K562 (cell line): ENCODE measurements at regions not wholly inside any gene's neighbourhood (a gene's known extent, or its start where the extent isn't known, plus 50 kb on each side); places are given as distances from the start of the nearest gene placed in this dataset.

ENCODE experiments used
- ATAC-seq: fragments of 200-7000 bp; cut with Tn5 transposase; 3 replicates; pipeline ENCODE4 v1.9.1; 2020; ENCODE audit warnings: moderate library complexity
- BruUV-seq: library from RNA; stranded (reverse); fragments of 400-500 nt; replicated peaks from 2 replicates; lab custom pipeline; 2021; lab: Mats Ljungman, UMichigan
- CTCF ChIA-PET: fragments of 300-600 bp; formaldehyde crosslinking; extraction: SDS; loops from one replicate; lab custom pipeline; 2021; ENCODE audit warnings: low intra/inter-chr PET ratio; lab: Yijun Ruan, JAX
- POLR2A ChIA-PET: fragments of 300-600, 350-650 bp; sonication (Branson Sonifier 250); formaldehyde crosslinking; extraction: SDS; loops from one replicate; lab custom pipeline; 2021; ENCODE audit warnings: antibody characterized with exemption, inconsistent platforms; lab: Yijun Ruan, JAX
- DNase-seq, 4 experiments: peaks; one replicate each; pipeline versions ENCODE4 v3.0.0 to v3.0.0-alpha.2; 2011 to 2018; ENCODE audit warnings: low spot score in 3 of 4, mixed read lengths in 3 of 4; ENCODE audit errors: extremely low read depth in 1 of 4
- FAIRE-seq: peaks from 2 replicates; lab custom pipeline; 2011; peaks lifted over from hg19 to GRCh38; lab: Jason Lieb, UNC
- H2AFZ ChIP-seq: 2 replicates; pipeline ENCODE4 v1.6.0; 2011; ENCODE audit warnings: low read depth, low read length, control low read depth, inconsistent platforms
- H3K27ac ChIP-seq: fragments of 200-600 bp; 3 replicates; pipeline ENCODE4 v1.8.0; 2011; ENCODE audit warnings: low read depth, mild to moderate bottlenecking, control low read depth, inconsistent platforms, low read length, moderate library complexity, mixed read lengths; ENCODE audit errors: extremely low read depth
- H3K27me3 ChIP-seq, 2 experiments: fragments of 300-600 bp in 1 of 2; 2 replicates in 1 of 2; 3 replicates in 1 of 2; pipeline versions ENCODE4 v1.6.0 to v1.8.0; 2011; ENCODE audit warnings: inconsistent platforms in 2 of 2, low read length in 2 of 2, mild to moderate bottlenecking in 1 of 2, mixed read lengths in 1 of 2, moderate library complexity in 1 of 2; ENCODE audit not compliant: control insufficient read depth in 2 of 2, insufficient read depth in 2 of 2
- H3K36me3 ChIP-seq: fragments of 300-600 bp; 3 replicates; pipeline ENCODE4 v1.8.0; 2011; ENCODE audit warnings: mild to moderate bottlenecking, low read length, inconsistent platforms; ENCODE audit not compliant: control insufficient read depth, insufficient read depth
- H3K4me1 ChIP-seq, 2 experiments: fragments of 200-600 bp in 1 of 2; replicated peaks in 1 of 2; 2 replicates in 1 of 2; 3 replicates in 1 of 2; pipeline versions ENCODE4 v1.5.1 to v1.8.0; 2011; ENCODE audit warnings: inconsistent platforms in 2 of 2, low read length in 2 of 2, mild to moderate bottlenecking in 1 of 2, mixed read lengths in 1 of 2, moderate library complexity in 1 of 2; ENCODE audit not compliant: control insufficient read depth in 2 of 2, insufficient read depth in 2 of 2
- H3K4me2 ChIP-seq: 2 replicates; pipeline ENCODE4 v1.6.1; 2011; ENCODE audit warnings: low read length, control low read depth, inconsistent platforms, mixed read lengths; ENCODE audit not compliant: insufficient read depth
- H3K4me3 ChIP-seq: fragments of 200-600 bp; sonication (generic), shearing (Covaris generic); 2 replicates; pipeline ENCODE4 v1.5.1; 2016; ENCODE audit warnings: control low read depth, inconsistent platforms
- H3K79me2 ChIP-seq: fragments of 200-600 bp; 3 replicates; pipeline ENCODE4 v1.8.0; 2011; ENCODE audit warnings: low read length, inconsistent platforms; ENCODE audit not compliant: control insufficient read depth, insufficient read depth
- H3K9ac ChIP-seq, 2 experiments: 2 replicates each; pipeline versions ENCODE4 v1.6.0 to v1.6.1; 2011; ENCODE audit warnings: low read depth in 2 of 2, low read length in 2 of 2, control low read depth in 1 of 2, inconsistent platforms in 1 of 2, mild to moderate bottlenecking in 1 of 2, mixed read lengths in 1 of 2; ENCODE audit not compliant: insufficient read depth in 1 of 2
- H3K9me1 ChIP-seq: one replicate; pipeline ENCODE4 v1.6.0; 2011; ENCODE audit warnings: inconsistent platforms, mild to moderate bottlenecking, low read length, moderate library complexity; ENCODE audit not compliant: control insufficient read depth, insufficient read depth
- H3K9me3 ChIP-seq: replicated peaks from 2 replicates; pipeline ENCODE4 v1.5.1; 2011; ENCODE audit warnings: low read depth, low read length, inconsistent platforms; ENCODE audit not compliant: control insufficient read depth, insufficient read depth
- H4K20me1 ChIP-seq: replicated peaks from 2 replicates; pipeline ENCODE4 v1.6.1; 2011; ENCODE audit warnings: low read length, inconsistent platforms, mixed read lengths; ENCODE audit not compliant: control insufficient read depth, insufficient read depth
- E2F5 ChIP-seq: sonication (generic); formaldehyde crosslinking; IDR thresholded peaks from 2 replicates; pipeline ENCODE4 v1.8.0; 2022; ENCODE audit warnings: mild to moderate bottlenecking, missing genetic modification reagents
- FOXA3 ChIP-seq, 2 experiments: fragments of 450-650 bp in 1 of 2; sonication (generic) in 1 of 2; formaldehyde crosslinking; IDR thresholded peaks in 1 of 2; conservative IDR thresholded peaks in 1 of 2; 2 replicates each; pipeline versions ENCODE4 v1.4.0 to v1.8.0; 2020 to 2022; ENCODE audit warnings: mild to moderate bottlenecking in 2 of 2, missing genetic modification reagents in 1 of 2
- FOXP4 ChIP-seq: sonication (generic); formaldehyde crosslinking; IDR thresholded peaks from 2 replicates; pipeline ENCODE4 v1.8.0; 2022; ENCODE audit warnings: mild to moderate bottlenecking, missing genetic modification reagents, borderline replicate concordance
- MAZ ChIP-seq, 2 experiments: fragments of 450-650 bp in 1 of 2; sonication (generic) in 1 of 2; formaldehyde crosslinking; IDR thresholded peaks in 1 of 2; conservative IDR thresholded peaks in 1 of 2; 2 replicates each; pipeline versions ENCODE4 v1.4.0 to v1.5.0; 2020; ENCODE audit warnings: mild to moderate bottlenecking in 1 of 2, missing genetic modification reagents in 1 of 2
- PML ChIP-seq: IDR thresholded peaks from 2 replicates; pipeline ENCODE4 v1.6.1; 2012; ENCODE audit warnings: low read length, inconsistent platforms
- POLR2AphosphoS5 ChIP-seq: IDR thresholded peaks from 2 replicates; pipeline ENCODE4 v1.6.1; 2011; ENCODE audit warnings: mild to moderate bottlenecking, low read depth, low read length, moderate library complexity; ENCODE audit not compliant: control insufficient read depth, insufficient read depth
- RB1 ChIP-seq: fragments of 450-650 bp; IDR thresholded peaks from 2 replicates; pipeline ENCODE4 v1.6.1; 2017; ENCODE audit warnings: low read depth, mild to moderate bottlenecking
- SRF ChIP-seq, 2 experiments: fragments of 250-450, 450-650 bp in 1 of 2; sonication (Bioruptor Pico) in 1 of 2; sonication (generic) in 1 of 2; formaldehyde crosslinking; IDR thresholded peaks; 2 replicates each; pipeline versions ENCODE4 v1.5.0 to v1.5.1; 2020 to 2022; ENCODE audit warnings: mild to moderate bottlenecking in 1 of 2, missing genetic modification reagents in 1 of 2
- TAF15 ChIP-seq: fragments of 200-400 bp; formaldehyde crosslinking; IDR thresholded peaks from 2 replicates; pipeline ENCODE4 v1.6.1; 2017; ENCODE audit warnings: mild to moderate bottlenecking, low read depth, low read length, moderate library complexity
- ZBTB9 ChIP-seq: fragments of 450-650 bp; formaldehyde crosslinking; IDR thresholded peaks from 2 replicates; pipeline ENCODE4 v1.4.0; 2020; ENCODE audit warnings: mild to moderate bottlenecking, moderate library complexity
- ZNF77 ChIP-seq: fragments of 250-450 bp; sonication (Bioruptor Pico); IDR thresholded peaks from 2 replicates; pipeline ENCODE4 v1.5.0; 2020
- WGBS: fragments of 100-300 bp; shearing (Covaris generic); methylation state at CpG from one replicate; pipeline ENCODE4 v1.1.6; 2016; ENCODE audit warnings: low coverage, mixed read lengths; ENCODE audit not compliant: insufficient coverage; ENCODE audit errors: missing lambda C conversion rate; 5-methylcytosine and 5-hydroxymethylcytosine counted together
- in situ Hi-C: fragments of 300-500 bp; cut with MboI; formaldehyde crosslinking; loops from 4 replicates; pipeline ENCODE4 v1.15.0; 2018; ENCODE audit warnings: inconsistent platforms, mixed read lengths
- intact Hi-C: fragments of 100-400 bp; cut with micrococcal nuclease; formaldehyde crosslinking; loops from 2 replicates; pipeline ENCODE4 v1.14.2; 2022
- TF ChIP-seq, protein P1 (sequence below): fragments of 250-450 bp; sonication (Bioruptor Pico); IDR thresholded peaks from 2 replicates; pipeline ENCODE4 v1.5.0; 2021
- TF ChIP-seq, protein P2 (sequence below): fragments of 250-450 bp; sonication (Bioruptor Pico); IDR thresholded peaks from 2 replicates; pipeline ENCODE4 v1.5.0; 2021; ENCODE audit warnings: mild to moderate bottlenecking, moderate library complexity

DNA sequence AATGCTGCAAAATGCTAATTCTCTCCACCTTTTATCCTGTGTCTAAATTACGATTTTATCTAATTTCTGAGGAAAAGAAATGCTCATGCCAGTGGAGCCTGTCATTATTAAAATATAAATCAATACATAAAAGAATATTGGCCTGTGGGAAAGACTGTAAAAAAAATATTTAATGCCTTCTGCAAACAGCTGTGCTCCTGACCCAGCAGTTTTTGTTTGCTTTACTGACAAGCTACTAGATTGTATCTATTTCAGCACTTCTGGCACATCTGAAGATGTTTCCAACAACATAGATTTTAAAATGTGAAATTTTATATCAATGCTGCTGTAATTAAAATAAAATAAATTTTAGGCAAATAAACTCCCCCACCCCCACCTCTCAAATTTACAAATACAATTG, 493.6 kb upstream of the AGTR1 start:
- FAIRE-seq (no peak), ATAC-seq (no peak), DNase-seq (no peak)
- Histone ChIP-seq H3K27ac (no peak overlapping the region), H3K36me3 (no peaks in the 10 kb centered on the region), H3K9me1 (no peaks in the 10 kb centered on the region), H3K79me2 (no peaks in the 10 kb centered on the region), H2AFZ (no peak overlapping the region), H3K9ac (no peak overlapping the region), H3K4me1 (no peaks in the 10 kb centered on the region), H3K4me3 (no peak overlapping the region), H3K9me3 (no peaks in the 10 kb centered on the region), H3K27me3 (no peaks in the 10 kb centered on the region), H3K4me2 (no peak overlapping the region), H4K20me1 (no peaks in the 10 kb centered on the region)
- in situ Hi-C loops, result no loop called here
- ChIA-PET POLR2A (no interaction called here), CTCF (no interaction called here)
- intact Hi-C loops, result no loop called here
- no TSS peak for BruUV-seq
- 0% methylated on average over 1 of the region's 1 CpG for WGBS
- no peak for TF ChIP-seq PML
- TF ChIP-seq E2F5, result no peak
- no peak for TF ChIP-seq MAZ (CRISPR knock-in tag; conservative IDR thresholded peaks at IDR 0.05 in 1 of 2, IDR thresholded peaks at IDR 0.05 in 1 of 2)
- TF ChIP-seq, protein P1, sequence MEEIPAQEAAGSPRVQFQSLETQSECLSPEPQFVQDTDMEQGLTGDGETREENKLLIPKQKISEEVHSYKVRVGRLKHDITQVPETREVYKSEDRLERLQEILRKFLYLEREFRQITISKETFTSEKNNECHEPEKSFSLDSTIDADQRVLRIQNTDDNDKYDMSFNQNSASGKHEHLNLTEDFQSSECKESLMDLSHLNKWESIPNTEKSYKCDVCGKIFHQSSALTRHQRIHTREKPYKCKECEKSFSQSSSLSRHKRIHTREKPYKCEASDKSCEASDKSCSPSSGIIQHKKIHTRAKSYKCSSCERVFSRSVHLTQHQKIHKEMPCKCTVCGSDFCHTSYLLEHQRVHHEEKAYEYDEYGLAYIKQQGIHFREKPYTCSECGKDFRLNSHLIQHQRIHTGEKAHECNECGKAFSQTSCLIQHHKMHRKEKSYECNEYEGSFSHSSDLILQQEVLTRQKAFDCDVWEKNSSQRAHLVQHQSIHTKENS (CRISPR knock-in tag), result no peak
- no peak for TF ChIP-seq TAF15
- TF ChIP-seq, protein P2, sequence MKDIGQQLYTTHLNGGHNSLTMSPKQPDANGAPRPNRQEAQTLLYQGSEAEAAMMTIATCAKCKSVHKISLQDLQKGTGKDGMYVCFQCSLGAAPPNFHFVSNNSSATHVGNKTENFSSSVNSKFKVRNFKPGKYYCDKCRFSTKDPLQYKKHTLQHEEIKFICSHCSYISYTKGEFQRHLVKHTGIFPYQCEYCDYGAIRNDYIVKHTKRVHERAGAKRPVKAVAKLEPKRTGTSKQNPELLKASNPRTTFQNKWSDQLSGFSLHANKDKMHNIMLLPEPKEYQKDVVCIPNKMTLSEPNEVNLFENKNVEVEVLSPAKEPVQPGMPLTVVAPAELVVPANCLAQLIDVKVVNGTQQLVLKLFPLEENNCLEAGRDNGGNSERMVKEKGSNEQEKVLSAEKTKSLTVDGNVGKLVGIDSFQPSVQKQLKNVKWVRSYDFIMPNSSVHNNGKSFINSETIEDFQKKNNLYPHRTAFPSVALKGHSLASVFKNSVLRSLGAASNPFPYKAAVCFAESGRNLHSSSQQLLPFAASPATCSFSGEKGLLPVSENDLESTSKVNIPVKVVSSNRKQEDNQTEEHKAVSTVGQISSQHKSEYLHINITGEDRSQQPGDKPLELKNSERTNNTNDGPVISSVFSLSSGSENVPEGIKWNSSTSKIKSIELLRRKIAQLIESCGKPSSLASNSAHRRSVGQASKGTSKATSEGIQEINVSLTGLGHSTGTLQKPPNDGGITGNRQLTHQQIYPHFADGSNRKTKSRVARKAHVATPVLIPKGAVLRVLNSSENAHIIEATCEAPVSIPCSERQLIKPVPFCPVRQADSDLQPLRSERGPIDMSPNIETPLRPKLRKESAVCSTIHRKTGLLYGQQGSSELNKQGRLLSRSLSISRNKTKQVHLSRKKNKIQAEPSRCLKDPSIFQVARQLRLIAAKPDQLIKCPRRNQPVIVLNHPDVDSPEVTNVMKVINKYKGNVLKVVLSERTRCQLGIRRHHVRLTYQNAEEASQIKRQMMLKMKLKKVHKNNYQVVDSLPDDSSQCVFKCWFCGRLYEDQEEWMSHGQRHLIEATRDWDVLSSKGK (CRISPR knock-in tag), result no peak
- no peak for TF ChIP-seq FOXP4 (CRISPR knock-in tag)
- TF ChIP-seq ZNF77, result no peak
- no peak for TF ChIP-seq SRF (CRISPR knock-in tag; IDR thresholded peaks at IDR 0.05)
- TF ChIP-seq RB1, result no peak
- no peak for TF ChIP-seq FOXA3 (CRISPR knock-in tag; conservative IDR thresholded peaks at IDR 0.05 in 1 of 2, IDR thresholded peaks at IDR 0.05 in 1 of 2)
- TF ChIP-seq POLR2AphosphoS5, result no peak
- no peak for TF ChIP-seq ZBTB9
